ENCODE measurements at regions not wholly inside any gene's neighbourhood (a gene's known extent, or its start where the extent isn't known, plus 50 kb on each side); places are given as distances from the start of the nearest gene placed in this dataset.

DNA sequence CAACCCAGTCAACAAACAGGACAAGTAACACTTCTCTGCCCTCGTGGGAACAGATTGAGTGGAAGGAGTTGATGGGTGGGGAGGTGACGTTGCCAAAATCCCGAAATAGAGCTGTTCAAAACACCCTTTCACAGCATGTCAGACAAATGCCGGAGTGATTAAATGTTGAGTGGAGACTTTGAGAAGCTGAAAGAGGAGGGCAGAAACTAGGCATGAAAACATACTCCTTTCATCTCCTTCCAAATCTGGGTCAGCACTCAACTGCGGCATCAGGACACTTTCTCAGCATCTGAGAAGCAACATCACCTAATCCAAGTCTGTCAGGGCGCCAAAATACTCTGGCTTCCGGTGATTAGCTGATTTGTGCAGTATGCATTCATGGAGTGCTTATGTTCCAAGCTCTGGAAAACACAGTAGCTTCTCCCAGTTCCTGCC, 51.5 kb upstream of the MRI1 start:
- POLR2A ChIA-PET = interaction anchor here (0.6 kb wide), 1 partner anchor 105 kb away, joined by 5 read pairs; no protein-coding TSS in a partner anchor
- no peak overlapping the region for H3K4me3 Mint-ChIP-seq

GRCh38 chr19:13707915-13708314, 56.4 kb upstream of the MRI1 start:
- no peak overlapping the region for H3K4me3 Mint-ChIP-seq
- ATAC-seq = no peak
- no peak for DNase-seq
- no peak overlapping the region for H3K27ac Mint-ChIP-seq
- POLR2A ChIA-PET = no interaction called here
- peaks cover 5% of the 10 kb centered on the region for H3K27me3 Mint-ChIP-seq (ENCODE audit: low read depth)
- H3K4me1 Mint-ChIP-seq (ENCODE audit: low read depth) = no peaks in the 10 kb centered on the region
- no peaks in the 10 kb centered on the region for H3K36me3 Mint-ChIP-seq (ENCODE audit: low read depth)
- no peaks in the 10 kb centered on the region for H3K9me3 Mint-ChIP-seq (ENCODE audit: insufficient read depth)
- CTCF ChIA-PET = no interaction called here

More for the DNA sequence above, 51.5 kb upstream of the MRI1 start:
- CTCF ChIA-PET = interaction anchor here (0.8 kb wide), 1 partner anchor 9 kb away, joined by 3 read pairs; no protein-coding TSS in a partner anchor
- no peaks in the 10 kb centered on the region for H3K36me3 Mint-ChIP-seq (ENCODE audit: low read depth)
- DNase-seq (no peak), ATAC-seq (no peak)
- peaks cover 7% of the 10 kb centered on the region for H3K27me3 Mint-ChIP-seq (ENCODE audit: low read depth)
- peaks cover 5% of the 10 kb centered on the region for H3K9me3 Mint-ChIP-seq (ENCODE audit: insufficient read depth)
- H3K27ac Mint-ChIP-seq = no peak overlapping the region
- no peaks in the 10 kb centered on the region for H3K4me1 Mint-ChIP-seq (ENCODE audit: low read depth)

DNA sequence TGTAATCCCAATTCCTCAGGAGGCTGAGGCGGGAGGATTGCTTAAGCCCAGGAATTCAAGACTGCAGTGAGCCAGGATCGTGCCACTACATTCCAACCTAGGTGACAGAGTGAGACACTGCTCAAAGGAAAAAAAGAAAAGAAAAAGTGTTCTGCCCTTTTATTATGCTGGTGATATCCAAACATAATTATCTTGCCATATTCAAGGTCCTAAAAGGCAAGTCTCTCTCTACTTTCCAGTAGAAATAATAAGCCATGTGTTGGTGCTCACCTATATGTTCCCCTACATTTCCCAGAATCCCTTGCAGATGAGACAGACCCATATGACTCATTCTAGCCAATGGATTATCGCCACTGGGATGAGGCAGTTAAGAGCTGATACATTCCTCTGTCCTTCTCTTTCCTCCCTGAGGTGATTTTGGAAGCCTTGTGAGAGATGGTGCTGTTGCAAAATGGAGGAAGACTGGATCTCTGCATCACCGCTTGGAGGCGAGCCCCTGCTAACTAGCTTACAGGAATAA, 58.3 kb upstream of the MRI1 start:
- no peaks in the 10 kb centered on the region for H3K4me1 Mint-ChIP-seq (ENCODE audit: low read depth)
- no peaks in the 10 kb centered on the region for H3K36me3 Mint-ChIP-seq (ENCODE audit: low read depth)
- no peaks in the 10 kb centered on the region for H3K9me3 Mint-ChIP-seq (ENCODE audit: insufficient read depth)
- no peak overlapping the region for H3K27ac Mint-ChIP-seq
- peaks cover 5% of the 10 kb centered on the region for H3K27me3 Mint-ChIP-seq (ENCODE audit: low read depth)
- CTCF ChIA-PET = no interaction called here
- no peak overlapping the region for H3K4me3 Mint-ChIP-seq
- DNase-seq = no peak
- POLR2A ChIA-PET = no interaction called here
- no peak for ATAC-seq

DNA sequence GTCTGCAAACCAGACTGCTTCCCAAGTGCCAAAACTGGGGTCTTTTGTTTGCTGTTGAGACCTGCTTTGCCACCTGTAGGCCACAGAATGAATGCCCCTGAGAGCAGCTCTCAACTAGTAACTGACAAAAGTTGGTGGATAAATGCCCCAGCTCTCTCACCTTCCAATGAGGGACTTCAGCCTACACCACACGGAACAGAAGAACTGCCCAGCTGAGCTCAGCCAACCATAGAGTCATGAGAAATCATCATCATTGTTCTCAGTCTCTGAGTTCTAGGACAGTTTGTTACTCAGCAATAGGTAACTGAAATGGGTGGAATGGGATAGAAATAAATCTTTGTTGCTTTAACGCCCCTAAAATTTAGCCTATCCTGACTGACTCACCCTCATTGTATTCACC, 59.1 kb upstream of the MRI1 start:
- CTCF ChIA-PET = no interaction called here
- no peak overlapping the region for H3K4me3 Mint-ChIP-seq
- POLR2A ChIA-PET = no interaction called here
- no peak for DNase-seq
- H3K4me1 Mint-ChIP-seq (ENCODE audit: low read depth) = no peaks in the 10 kb centered on the region
- H3K36me3 Mint-ChIP-seq (ENCODE audit: low read depth) = no peaks in the 10 kb centered on the region
- H3K27ac Mint-ChIP-seq = no peak overlapping the region
- H3K9me3 Mint-ChIP-seq (ENCODE audit: insufficient read depth) = no peaks in the 10 kb centered on the region
- ATAC-seq = no peak
- peaks cover 5% of the 10 kb centered on the region for H3K27me3 Mint-ChIP-seq (ENCODE audit: low read depth)

DNA sequence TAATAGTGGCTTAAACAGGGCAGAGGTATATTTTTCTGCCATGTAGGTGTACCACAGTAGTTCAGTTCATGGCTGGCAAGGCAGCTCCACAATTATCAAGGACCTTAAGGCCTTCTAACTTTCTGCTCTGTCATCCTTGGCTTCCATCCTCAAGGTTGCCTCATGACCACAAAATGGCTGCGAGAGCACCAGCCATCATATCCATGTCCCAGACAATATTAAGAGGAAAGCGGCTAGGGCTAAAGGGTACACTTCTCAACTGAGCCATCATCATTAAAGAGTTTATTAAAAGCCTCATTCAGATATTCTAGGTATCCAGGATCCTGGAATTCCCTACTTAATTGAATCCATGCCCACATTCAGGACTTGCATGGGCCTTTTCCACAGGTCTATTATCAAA, 62.7 kb upstream of the MRI1 start:
- H3K4me1 Mint-ChIP-seq (ENCODE audit: low read depth) = no peaks in the 10 kb centered on the region
- ATAC-seq (no peak), DNase-seq (no peak)
- H3K27ac Mint-ChIP-seq = no peak overlapping the region
- H3K27me3 Mint-ChIP-seq (ENCODE audit: low read depth) = no peaks in the 10 kb centered on the region
- ChIA-PET CTCF (no interaction called here), POLR2A (no interaction called here)
- H3K36me3 Mint-ChIP-seq (ENCODE audit: low read depth) = no peaks in the 10 kb centered on the region
- H3K4me3 Mint-ChIP-seq = no peak overlapping the region
- no peaks in the 10 kb centered on the region for H3K9me3 Mint-ChIP-seq (ENCODE audit: insufficient read depth)

DNA sequence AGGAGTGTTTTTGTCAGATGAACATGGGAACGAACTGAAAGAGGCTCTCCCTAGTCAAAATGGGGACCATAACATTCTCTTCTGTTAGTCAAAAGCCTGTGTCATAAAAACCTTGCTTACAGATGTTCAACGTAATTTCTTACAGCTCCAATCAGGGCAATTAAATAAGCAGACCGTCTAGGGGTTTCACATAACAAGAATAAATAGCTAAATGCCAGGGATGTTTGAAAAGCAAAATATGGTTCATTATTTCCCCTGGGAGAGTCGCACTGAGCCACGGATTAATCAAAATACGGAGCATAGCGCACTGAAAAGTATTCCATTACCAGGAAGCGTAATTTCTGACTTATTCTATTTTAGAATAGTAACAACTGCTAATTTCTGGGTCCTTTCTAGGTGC, 63.7 kb upstream of the MRI1 start:
- no peak overlapping the region for H3K4me3 Mint-ChIP-seq
- H3K27ac Mint-ChIP-seq = no peak overlapping the region
- ChIA-PET POLR2A (no interaction called here), CTCF (no interaction called here)
- no peaks in the 10 kb centered on the region for H3K4me1 Mint-ChIP-seq (ENCODE audit: low read depth)
- no peaks in the 10 kb centered on the region for H3K27me3 Mint-ChIP-seq (ENCODE audit: low read depth)
- no peak for ATAC-seq
- H3K36me3 Mint-ChIP-seq (ENCODE audit: low read depth) = no peaks in the 10 kb centered on the region
- DNase-seq = no peak
- no peaks in the 10 kb centered on the region for H3K9me3 Mint-ChIP-seq (ENCODE audit: insufficient read depth)

GRCh38 chr19:13699786-13700185, 64.5 kb upstream of the MRI1 start:
- ATAC-seq (no peak), DNase-seq (no peak)
- Mint-ChIP-seq H3K4me1 (ENCODE audit: low read depth) (no peaks in the 10 kb centered on the region), H3K27ac (no peak overlapping the region), H3K9me3 (ENCODE audit: insufficient read depth) (no peaks in the 10 kb centered on the region), H3K27me3 (ENCODE audit: low read depth) (no peaks in the 10 kb centered on the region), H3K36me3 (ENCODE audit: low read depth) (no peaks in the 10 kb centered on the region), H3K4me3 (no peak overlapping the region)
- CTCF ChIA-PET = no interaction called here
- POLR2A ChIA-PET = no interaction called here

GRCh38 chr19:13696839-13697238, 67.5 kb upstream of the MRI1 start:
- DNase-seq (no peak), ATAC-seq (no peak)
- Mint-ChIP-seq H3K27me3 (ENCODE audit: low read depth) (no peaks in the 10 kb centered on the region), H3K36me3 (ENCODE audit: low read depth) (no peaks in the 10 kb centered on the region), H3K4me1 (ENCODE audit: low read depth) (no peaks in the 10 kb centered on the region), H3K4me3 (no peak overlapping the region), H3K27ac (no peak overlapping the region), H3K9me3 (ENCODE audit: insufficient read depth) (no peaks in the 10 kb centered on the region)
- ChIA-PET CTCF (no interaction called here), POLR2A (no interaction called here)

GRCh38 chr19:13693889-13694288, 70.4 kb upstream of the MRI1 start:
- no peaks in the 10 kb centered on the region for H3K27me3 Mint-ChIP-seq (ENCODE audit: low read depth)
- no peak overlapping the region for H3K4me3 Mint-ChIP-seq
- H3K9me3 Mint-ChIP-seq (ENCODE audit: insufficient read depth) = no peaks in the 10 kb centered on the region
- no peaks in the 10 kb centered on the region for H3K36me3 Mint-ChIP-seq (ENCODE audit: low read depth)
- H3K27ac Mint-ChIP-seq = no peak overlapping the region
- DNase-seq (no peak), ATAC-seq (no peak)
- CTCF ChIA-PET = no interaction called here
- H3K4me1 Mint-ChIP-seq (ENCODE audit: low read depth) = no peaks in the 10 kb centered on the region
- POLR2A ChIA-PET = no interaction called here

DNA sequence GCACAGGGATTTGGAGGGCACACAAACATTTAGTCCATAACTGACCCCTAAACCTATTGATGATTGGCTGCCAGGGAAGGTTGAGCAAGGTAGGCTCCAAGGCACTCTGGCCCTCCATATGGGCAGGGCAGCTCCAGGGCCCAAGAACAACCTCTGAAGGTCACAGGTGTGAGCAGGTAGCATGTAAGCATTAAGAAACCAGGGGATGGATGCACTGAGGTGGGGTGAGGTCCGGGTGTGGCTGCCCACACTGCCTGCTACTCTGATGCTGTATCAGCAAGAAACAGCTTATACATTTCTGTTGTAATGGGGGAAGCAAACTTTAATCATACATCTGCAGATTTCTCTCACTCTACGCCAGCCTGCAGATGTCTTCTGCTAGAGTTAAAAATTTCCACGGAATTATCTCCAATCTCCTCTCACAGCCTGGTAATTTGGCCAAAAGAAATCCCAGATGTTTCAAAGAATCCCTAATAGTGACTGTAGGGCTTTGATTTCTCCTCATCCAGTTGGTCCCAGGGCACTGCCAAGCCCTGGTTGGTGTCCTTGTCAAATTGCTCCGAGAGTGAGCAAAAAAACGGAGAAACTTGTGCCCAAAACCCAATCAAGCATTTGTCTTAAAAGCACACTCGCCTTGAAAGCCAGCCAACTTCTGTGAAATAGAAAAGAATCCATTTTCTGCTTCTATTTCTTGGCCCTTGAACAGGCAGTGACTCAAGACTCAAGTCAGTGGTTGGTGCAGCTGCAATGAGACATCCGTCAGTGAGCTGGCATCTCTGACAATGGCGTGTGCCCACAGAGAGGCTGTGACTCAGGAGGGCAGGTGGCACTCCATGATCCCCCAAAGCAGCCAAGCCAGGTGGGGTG, 72.5 kb upstream of the MRI1 start:
- H3K27me3 Mint-ChIP-seq (ENCODE audit: low read depth) = no peaks in the 10 kb centered on the region
- H3K4me3 Mint-ChIP-seq = no peak overlapping the region
- no peak overlapping the region for H3K27ac Mint-ChIP-seq
- no peak for ATAC-seq
- H3K36me3 Mint-ChIP-seq (ENCODE audit: low read depth) = no peaks in the 10 kb centered on the region
- no peak for DNase-seq
- ChIA-PET CTCF (no interaction called here), POLR2A (no interaction called here)
- no peaks in the 10 kb centered on the region for H3K9me3 Mint-ChIP-seq (ENCODE audit: insufficient read depth)
- H3K4me1 Mint-ChIP-seq (ENCODE audit: low read depth) = no peaks in the 10 kb centered on the region

DNA sequence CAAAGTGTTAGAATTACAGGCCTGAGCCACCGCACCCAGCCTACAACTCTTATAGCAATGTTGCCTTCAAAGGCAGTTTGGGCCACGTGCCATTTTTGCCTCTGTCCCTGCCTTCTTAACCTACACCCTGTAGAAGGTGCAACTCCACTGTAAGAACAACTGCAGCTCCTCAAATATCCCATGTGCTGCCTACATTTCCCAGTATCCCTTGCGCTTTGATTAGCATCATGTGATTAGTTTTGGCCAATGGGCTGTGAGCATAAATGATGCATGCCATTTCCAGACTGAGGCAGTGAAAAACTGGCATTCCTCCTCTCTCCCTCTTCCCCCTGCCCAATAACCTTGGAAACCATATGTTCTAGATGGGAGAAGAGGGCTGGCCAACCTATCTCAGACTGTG, 75.2 kb upstream of the MRI1 start:
- DNase-seq (no peak), ATAC-seq (no peak)
- ChIA-PET POLR2A (no interaction called here), CTCF (no interaction called here)
- Mint-ChIP-seq H3K27ac (no peak overlapping the region), H3K4me3 (no peak overlapping the region), H3K4me1 (ENCODE audit: low read depth) (peaks cover 2% of the 10 kb centered on the region), H3K27me3 (ENCODE audit: low read depth) (peaks cover 1% of the 10 kb centered on the region), H3K36me3 (ENCODE audit: low read depth) (no peaks in the 10 kb centered on the region), H3K9me3 (ENCODE audit: insufficient read depth) (no peaks in the 10 kb centered on the region)

- peaks cover 2% of the 10 kb centered on the region for H3K4me1 Mint-ChIP-seq (ENCODE audit: low read depth)
- POLR2A ChIA-PET = no interaction called here
Measured at GRCh38 chr19:13684021-13684420, 80.3 kb upstream of the MRI1 start.

DNA sequence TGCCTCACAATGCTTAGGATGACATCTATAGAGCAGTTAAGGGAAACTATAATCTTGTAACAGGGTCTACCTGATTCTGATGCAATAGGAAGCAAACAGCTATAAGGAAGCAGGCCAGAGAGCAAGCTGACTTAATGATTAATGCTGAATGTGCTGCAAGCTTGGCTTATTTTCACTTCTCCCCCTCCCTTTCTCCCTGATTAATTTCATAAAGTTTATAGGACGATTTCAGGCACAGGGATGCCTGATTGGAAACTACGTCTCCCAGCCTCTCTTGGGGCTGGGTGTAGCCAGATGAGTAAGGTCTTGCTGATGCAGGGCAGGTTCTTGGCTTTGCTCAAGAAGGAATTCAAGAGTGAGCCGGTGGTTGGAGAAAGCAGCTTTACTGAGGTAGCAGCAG, 82.8 kb upstream of the MRI1 start:
- H3K27me3 Mint-ChIP-seq (ENCODE audit: low read depth) = peaks cover 2% of the 10 kb centered on the region
- no peak for DNase-seq
- no peak for ATAC-seq
- peaks cover 25% of the 10 kb centered on the region for H3K9me3 Mint-ChIP-seq (ENCODE audit: insufficient read depth)
- no peak overlapping the region for H3K4me3 Mint-ChIP-seq
- H3K4me1 Mint-ChIP-seq (ENCODE audit: low read depth) = peaks cover 2% of the 10 kb centered on the region
- ChIA-PET POLR2A (no interaction called here), CTCF (no interaction called here)
- H3K36me3 Mint-ChIP-seq (ENCODE audit: low read depth) = peaks cover 4% of the 10 kb centered on the region
- no peak overlapping the region for H3K27ac Mint-ChIP-seq

More at GRCh38 chr19:13684021-13684420, 80.3 kb upstream of the MRI1 start:
- no peak for ATAC-seq
- DNase-seq = no peak
- Mint-ChIP-seq H3K27me3 (ENCODE audit: low read depth) (peaks cover 2% of the 10 kb centered on the region), H3K9me3 (ENCODE audit: insufficient read depth) (peaks cover 16% of the 10 kb centered on the region), H3K27ac (no peak overlapping the region), H3K4me3 (no peak overlapping the region), H3K36me3 (ENCODE audit: low read depth) (peaks cover 4% of the 10 kb centered on the region)
- CTCF ChIA-PET = interaction anchor here (0.7 kb wide), 1 partner anchor 870 kb away, joined by 3 read pairs; no protein-coding TSS in a partner anchor
